Inflammatory macrophage treated with lipopolysaccharide for 1 hour (primary cell): ENCODE measurements at regions not wholly inside any gene's neighbourhood (a gene's known extent, or its start where the extent isn't known, plus 50 kb on each side); places are given as distances from the start of the nearest gene placed in this dataset.
"Not testable (repeated sequence)": the region's sequence is repeated elsewhere in the genome, so short reads cannot be mapped to it uniquely, and the experiment has no call there.

Experiments used
- DNase-seq, 2 donors: peaks; one replicate each; pipeline ENCODE4 v3.0.0-alpha.2; 2020 to 2022

GRCh38 chr6:91087908-91088307, 501.0 kb upstream of the MAP3K7 start:
- no peak for DNase-seq

GRCh38 chr6:91083211-91083610, 496.3 kb upstream of the MAP3K7 start:
- DNase-seq = no peak

GRCh38 chr6:91082311-91082832, 495.5 kb upstream of the MAP3K7 start:
- no peak for DNase-seq

GRCh38 chr6:91081452-91082067, 494.7 kb upstream of the MAP3K7 start:
- DNase-seq = peak; percentile 4 to 61

- DNase-seq = no peak
Observed at GRCh38 chr6:91080871-91081270, 494.0 kb upstream of the MAP3K7 start.

GRCh38 chr6:91079969-91080368, 493.1 kb upstream of the MAP3K7 start:
- no peak for DNase-seq

- no peak for DNase-seq
Observed at GRCh38 chr6:91075244-91075976, 488.5 kb upstream of the MAP3K7 start.

GRCh38 chr6:91063362-91063761, 476.5 kb upstream of the MAP3K7 start:
- DNase-seq = no peak

GRCh38 chr6:91057689-91058088, 470.8 kb upstream of the MAP3K7 start:
- DNase-seq = no peak

GRCh38 chr6:91055959-91056358, 469.1 kb upstream of the MAP3K7 start:
- DNase-seq = no peak

GRCh38 chr6:91052473-91053450, 465.9 kb upstream of the MAP3K7 start:
- DNase-seq = not testable (repeated sequence)

- no peak for DNase-seq
Observed at GRCh38 chr6:91045161-91045560, 458.3 kb upstream of the MAP3K7 start.

- no peak for DNase-seq
Observed at GRCh38 chr6:91043751-91044150, 456.9 kb upstream of the MAP3K7 start.

GRCh38 chr6:91042656-91043055, 455.8 kb upstream of the MAP3K7 start:
- no peak for DNase-seq

- no peak for DNase-seq
Observed at GRCh38 chr6:91033964-91034363, 447.1 kb upstream of the MAP3K7 start.

- no peak for DNase-seq
Observed at GRCh38 chr6:91031581-91031980, 444.7 kb upstream of the MAP3K7 start.

- DNase-seq = no peak
Observed at GRCh38 chr6:91029211-91029610, 442.3 kb upstream of the MAP3K7 start.

- no peak for DNase-seq
Observed at GRCh38 chr6:91023529-91023928, 436.7 kb upstream of the MAP3K7 start.

- no peak for DNase-seq
Observed at GRCh38 chr6:91020744-91021143, 433.9 kb upstream of the MAP3K7 start.

GRCh38 chr6:91018586-91018985, 431.7 kb upstream of the MAP3K7 start:
- DNase-seq = no peak

- no peak for DNase-seq
Observed at GRCh38 chr6:91013511-91013910, 426.6 kb upstream of the MAP3K7 start.

GRCh38 chr6:90997076-90997475, 410.2 kb upstream of the MAP3K7 start:
- no peak for DNase-seq

GRCh38 chr6:90993770-90994169, 406.9 kb upstream of the MAP3K7 start:
- DNase-seq = no peak
